Fibroblast of skin of left quadriceps (primary cell): ENCODE measurements at regions not wholly inside any gene's neighbourhood (a gene's known extent, or its start where the extent isn't known, plus 50 kb on each side); places are given as distances from the start of the nearest gene placed in this dataset.
"Not testable (repeated sequence)": the region's sequence is repeated elsewhere in the genome, so short reads cannot be mapped to it uniquely, and the experiment has no call there.

Experiments used
- DNase-seq, 2 experiments: peaks; one replicate each; pipeline ENCODE4 v3.0.0-alpha.2; 2013; ENCODE audit warnings: low read depth in 2 of 2

DNA sequence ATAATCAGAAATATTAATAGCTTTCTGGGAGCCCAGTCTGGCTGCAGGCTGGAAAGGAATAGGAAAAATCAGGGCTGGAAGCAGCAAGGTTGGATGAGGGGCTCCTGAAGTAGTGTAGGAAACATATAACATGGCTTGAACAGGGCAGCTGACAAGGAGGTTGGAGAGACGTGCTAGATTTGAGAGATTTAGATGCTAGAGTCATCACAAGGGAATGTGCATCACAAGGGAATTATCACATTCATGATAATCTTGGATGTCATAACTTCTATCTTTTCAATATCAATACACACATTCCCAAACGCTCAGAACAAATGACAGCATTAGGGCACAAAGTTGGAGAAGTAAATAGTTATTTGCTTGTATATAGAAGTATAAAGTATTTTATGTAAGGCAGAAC, 120.9 kb upstream of the EGFR start:
- DNase-seq = no peak

DNA sequence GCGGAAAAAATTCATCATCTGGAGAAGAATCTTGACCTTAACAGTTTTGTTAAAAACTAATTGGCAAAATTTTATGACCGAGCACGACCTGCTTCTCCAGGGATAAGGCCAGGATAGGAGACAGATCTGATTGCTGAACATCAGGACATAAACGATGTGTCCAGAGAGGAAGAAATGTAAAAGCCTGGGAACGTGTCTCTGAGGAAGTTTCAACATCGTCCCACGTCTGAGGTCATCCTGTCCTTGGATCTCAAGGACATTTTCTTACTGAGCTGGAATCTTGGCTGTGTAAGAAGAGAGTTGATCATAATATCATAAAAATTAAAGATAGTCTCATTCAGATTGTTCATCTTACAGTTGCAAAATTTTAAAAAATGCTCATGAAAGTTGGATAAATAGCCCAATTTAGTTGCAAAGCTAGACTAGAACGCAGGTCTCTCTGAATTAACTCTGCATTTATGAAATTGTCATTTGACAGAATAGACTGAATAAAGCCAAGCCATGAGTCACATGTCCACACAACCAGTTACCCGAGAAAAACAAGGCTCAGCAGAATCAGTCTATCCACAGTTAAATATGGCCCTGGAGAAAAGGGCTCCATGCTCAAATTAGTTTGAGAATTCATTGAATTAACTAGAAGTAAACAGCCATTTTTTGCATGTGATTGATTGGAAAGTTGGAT, 120.0 kb upstream of the EGFR start:
- DNase-seq = no peak

DNA sequence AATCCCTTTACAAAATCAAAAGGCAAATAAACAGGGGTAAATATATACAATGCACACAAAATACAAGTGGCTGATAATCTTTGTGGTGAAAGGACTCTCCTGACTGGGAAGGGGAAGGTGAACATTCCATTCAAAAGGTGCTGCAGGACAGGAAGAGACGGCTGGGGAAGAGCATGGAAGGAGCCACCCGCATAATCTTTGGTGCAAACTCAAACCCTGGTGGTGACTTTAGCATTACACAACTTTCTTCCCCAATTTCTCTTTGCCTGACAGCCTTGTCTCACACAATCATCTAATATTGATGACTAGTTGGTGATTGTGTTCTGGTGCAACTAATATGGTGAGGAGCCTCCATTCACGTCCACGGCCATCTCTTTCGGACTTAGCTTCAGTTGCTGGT, 117.0 kb upstream of the EGFR start:
- no peak for DNase-seq

DNA sequence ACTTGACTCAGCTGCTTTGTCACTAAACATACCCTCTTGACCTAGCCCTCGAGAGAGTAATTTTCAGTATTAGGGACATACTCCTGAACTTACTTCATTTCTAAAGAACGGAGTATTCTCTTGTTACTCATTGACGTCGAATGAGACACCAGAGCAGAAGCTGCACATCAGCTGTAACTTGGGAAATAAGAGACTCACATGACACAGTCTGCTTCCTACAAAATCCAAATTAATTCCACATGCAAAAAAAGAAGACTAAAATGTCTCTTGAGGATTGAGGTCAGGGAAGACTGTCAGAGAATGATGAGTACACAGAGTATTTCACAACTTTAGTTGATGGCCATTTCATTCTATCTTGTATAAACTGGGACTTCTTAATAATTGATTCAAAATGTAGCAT, 114.7 kb upstream of the EGFR start:
- DNase-seq = peak; percentile 98 to 99

DNA sequence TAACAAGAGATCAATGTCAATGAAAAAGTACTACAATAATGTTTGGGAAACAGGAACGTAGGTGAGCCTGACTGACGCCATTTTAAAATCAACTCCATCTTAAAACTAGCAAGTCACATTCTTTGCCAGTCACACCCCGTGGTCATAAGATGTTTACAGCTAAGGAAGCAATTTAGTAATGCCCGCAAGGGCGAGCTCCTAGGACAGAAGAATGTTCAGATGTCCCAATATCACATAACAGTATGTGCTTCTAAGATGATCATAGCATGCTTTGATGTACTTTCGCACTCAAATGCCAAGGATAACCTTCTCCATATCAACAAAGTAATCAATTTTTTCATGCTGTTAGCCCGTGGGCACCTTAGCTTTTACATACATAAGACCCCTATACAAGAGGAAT, 113.8 kb upstream of the EGFR start:
- no peak for DNase-seq

DNA sequence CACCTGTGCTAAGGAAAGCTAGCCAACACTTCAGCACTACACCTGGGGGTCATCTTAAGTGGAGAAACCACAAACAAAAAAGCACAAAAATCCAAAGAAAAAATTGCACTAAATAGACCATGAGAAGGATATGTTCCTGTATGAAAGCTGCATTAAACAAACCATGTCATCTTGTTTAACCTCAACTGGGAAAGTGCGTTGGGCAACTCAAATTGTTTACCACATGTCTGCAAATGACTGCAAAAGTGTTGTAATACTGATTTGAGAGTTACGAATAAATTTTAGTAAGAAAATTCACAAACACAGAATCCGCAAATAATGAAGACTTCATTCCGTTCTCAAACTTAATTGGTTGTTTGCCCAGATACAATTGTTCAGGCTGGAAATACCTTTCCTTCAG, 111.9 kb upstream of the EGFR start:
- DNase-seq = no peak

DNA sequence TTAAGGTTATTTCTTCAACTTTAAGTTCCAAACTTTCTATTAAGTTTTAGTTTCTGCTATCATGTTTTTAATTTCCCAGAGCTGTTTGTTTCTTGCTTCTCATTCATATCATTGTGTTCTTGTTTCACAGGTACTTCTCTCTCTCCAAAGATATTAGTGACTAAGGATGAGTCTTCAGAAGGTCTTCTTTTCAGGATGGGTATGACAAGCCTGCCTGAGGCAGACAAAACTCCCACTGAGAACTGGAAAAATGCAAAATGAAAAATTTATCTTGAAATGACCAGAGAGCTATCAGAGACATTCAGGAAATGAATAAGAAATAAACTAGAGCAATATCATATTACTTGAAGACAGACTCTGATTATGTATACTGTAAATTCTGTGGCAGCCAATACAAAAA, 110.8 kb upstream of the EGFR start:
- DNase-seq = no peak

DNA sequence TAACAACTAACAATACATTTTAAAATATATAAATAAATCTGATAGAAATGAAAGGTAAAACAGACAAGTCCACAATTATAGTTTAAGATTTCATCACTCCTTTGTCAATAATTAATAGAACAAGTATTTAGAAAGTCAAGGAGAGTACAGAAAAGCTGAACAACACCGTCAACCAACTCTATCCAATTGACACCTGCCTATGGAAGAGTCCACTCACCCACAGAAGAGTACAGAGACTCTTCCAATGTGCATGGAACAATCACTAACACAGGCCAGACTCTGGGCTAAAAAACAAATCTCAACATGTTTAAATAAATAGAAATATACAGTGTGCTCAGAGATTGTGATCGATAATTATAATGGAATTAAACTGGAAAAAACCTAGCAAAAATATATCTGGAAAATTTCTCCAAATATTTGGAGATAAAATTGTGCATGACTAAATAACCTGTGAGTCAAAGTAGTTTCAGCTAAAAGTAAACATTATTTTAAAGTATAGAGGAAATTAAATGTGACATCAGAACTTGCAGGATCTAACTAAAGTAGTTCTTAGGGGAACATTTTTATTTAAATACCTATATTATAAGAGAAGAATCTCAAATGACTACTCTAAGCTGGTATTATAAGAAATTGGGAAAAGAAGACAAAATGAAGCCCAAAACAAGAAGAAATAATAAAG, 109.9 kb upstream of the EGFR start:
- no peak for DNase-seq

DNA sequence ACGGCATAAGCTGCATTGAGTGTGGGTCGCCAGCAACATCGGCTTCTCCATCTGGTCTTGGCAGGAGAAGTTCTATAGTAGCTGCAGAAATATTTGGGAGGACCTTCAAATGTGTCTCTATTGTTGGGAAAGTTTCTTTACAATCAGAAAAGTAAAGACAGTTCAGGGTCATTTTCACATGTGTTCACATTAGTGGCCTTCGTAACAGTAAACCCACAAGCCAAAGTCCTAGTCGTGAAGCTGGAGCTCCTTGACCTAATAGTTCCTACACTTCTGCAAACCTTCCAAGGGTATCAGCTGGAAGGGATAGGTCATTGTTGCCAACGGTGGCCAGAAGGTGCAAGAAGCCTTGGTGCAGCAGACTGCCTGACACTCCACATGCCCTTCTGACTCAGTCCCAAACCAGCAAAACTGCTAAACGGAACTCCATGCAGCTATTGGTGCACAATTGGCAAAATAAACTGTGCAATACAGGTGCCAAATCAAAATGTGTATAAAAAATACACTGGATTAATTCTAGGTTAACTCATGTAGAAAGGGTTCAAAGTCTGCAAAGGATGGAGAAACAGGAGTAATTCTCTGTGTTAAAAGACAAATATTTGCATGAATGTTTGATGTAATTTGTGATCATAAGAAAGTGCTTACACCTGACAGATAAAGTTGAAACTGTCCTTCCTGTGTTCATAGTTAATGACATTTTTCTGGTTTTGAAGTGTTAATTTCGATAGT, 102.8 kb upstream of the EGFR start:
- no peak for DNase-seq

DNA sequence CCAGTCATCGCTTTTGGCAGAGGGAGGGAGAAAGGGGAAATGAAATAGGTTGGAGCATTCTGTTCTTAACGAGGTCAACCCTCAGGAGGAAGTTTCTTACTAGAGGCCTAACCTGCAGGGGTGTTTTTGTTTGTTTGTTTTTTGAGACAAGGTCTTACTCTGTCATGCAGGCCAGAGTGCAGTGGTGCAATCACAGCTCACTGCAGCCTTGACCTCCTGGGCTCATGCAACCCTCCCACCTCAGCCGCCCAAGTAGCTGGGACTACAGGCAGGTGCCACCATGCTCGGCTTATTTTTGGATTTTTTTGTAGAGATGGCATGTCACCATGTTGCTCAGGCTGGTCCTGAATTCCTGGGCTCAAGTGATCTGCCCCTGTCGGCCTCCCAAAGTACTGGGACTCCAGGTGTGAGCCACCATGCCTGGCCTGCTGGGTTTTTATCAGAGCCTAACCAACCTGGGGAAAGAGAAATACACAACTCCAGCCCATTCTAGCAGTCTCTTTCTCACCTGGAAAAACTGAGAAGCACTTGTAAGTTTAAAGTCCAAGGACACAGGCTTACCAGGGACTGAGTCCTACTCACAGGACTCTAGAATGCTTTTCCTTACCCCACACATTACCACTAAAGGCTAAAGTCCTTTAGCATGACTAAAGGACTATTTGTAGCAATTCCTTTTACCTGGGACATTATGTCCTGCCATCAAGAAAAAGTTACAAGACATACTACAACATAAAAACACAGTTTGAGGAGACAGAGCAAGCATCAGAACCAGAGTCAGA, 101.0 kb upstream of the EGFR start:
- no peak for DNase-seq

DNA sequence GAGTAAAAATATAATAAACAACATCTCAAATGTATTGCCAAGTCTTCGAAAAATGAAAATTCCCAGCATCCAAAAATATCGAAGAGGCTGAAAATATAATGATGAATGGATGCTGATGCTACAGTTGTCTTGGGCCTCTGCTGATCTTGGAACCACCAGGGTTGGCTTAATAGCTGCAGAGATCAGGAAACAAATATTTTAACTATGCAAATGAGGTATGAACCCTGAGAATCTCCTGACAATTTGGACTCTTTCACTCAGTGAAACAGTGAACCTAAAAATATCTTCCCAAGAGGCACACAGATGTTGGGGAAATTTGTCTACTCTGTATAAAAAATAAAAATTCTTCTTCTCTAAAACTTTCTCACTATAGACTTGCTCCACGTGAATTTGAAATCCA, 97.7 kb upstream of the EGFR start:
- DNase-seq = no peak

DNA sequence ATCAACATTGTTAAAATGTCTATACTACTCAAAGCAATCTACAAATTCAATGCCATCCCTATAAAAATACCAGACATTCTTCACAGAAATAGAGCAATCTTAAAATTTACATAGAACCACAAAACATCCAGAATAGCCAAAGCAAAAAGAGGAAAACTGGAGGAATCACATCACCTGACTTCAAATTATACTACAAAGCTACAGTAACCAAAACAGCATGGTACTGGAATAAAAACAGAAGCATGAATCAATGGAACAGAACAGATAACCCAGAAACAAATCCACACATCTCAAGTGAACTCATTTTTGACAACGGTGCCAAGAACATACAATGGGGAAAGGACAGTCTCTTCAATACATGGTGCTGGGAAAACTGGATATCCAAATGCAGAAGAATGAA, 87.3 kb upstream of the EGFR start:
- DNase-seq = no peak

DNA sequence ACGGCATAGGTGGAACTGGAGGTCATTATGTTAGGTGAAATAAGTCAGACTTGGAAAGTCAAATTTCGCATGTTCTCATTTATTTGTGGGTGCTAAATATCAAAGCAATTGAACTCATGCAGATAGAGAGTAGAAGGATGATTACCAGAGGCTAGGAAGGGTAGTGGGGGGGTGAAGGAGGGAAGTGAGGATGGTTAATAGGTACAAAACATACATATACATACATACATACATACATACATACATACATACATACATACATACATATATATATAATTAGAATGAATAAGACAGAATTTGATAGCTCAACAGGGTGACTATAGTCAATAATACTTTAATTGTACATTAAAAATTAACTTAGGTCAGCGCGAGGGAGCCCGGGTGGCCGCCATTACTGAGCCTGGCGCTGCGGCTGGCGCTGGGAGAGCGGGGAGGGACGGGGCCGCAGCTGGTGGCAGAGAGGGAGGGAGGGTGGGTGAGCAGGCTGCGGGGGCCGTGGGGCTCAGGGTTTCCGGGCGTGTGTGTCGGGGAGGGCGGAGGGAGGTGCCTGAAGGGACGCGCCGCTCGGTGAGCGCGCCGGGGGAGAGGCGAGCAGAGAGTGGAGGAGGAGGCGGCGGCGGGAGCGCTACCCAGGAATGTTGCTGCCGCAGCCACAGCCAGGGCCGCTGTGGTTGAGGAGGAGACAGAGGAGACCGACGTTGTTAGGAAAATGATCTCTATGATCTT, 85.8 kb upstream of the EGFR start:
- peak; percentile 36 to 40 for DNase-seq

DNA sequence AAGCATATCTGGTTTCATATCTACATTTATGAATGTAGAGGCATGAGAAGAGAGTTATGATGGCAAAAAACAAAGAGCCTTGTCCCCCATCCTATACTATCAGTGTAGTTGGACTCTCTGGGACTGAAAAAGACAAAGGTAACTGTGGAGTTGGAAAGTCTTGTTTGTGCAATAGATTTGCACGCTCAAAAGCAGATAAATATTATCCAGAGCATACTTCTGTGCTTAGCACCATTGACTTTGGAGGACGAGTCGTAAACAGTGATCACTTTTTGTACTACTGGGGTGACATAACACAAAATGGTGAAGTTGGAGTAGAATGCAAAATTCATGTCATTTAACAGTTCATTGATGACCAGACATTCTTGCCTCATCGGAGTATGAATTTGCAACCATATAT, 85.2 kb upstream of the EGFR start:
- DNase-seq = no peak

DNA sequence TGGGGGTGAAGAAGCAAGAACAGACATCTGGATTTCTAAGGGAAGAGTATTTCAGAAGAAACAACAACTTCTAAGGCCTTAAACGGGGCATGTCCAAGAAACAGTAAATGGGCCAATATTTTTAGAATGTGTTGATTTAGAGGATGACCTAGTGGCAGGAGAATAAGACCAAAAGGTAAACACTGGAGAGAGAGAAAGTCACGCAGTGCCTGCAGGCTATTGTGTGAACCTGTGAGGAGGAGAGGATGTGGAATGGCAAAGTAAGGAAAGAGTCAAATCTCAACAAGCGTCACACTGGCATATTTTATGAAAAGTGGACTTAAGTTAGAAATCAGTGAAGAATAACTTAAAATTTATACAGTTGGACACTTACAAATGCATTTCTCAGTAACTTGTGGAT, 78.1 kb upstream of the EGFR start:
- DNase-seq = no peak

DNA sequence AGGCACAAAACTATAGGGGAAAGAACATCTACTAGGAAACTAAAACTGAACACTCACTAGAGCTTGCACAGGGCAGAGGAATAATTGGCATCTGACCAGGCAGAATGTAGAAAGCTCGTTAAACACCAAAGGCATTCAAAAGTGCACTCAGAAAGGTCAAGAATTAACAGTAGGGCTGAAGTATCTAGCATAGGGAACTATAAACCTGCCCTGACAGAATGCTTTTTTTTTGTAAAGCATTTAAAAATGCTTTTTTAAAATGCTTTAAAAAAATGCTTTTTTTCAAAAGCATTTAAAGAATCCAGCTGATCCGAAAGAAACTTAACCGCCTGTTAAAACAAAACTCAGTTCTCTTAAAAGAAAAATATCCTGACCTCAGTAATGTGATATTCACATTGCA, 74.6 kb upstream of the EGFR start:
- DNase-seq = no peak

DNA sequence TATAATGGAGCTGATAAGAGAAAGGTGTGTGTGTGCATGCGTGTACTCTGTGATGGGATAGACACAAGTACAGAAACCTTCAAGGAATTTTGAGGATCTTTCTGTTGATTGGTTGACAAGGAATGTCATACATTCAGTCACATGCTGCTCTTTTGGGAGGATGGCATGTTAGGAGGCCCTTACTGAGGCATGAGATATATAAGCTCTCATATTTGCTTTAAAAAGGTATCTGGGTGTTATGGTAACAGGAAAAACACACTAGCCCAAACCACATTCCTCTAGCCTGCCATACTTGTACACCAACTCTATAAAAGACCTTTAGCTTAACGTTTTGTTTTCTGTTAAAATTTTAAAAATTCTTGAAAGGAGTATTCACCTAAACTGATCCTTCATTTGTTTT, 72.5 kb upstream of the EGFR start:
- DNase-seq = no peak

DNA sequence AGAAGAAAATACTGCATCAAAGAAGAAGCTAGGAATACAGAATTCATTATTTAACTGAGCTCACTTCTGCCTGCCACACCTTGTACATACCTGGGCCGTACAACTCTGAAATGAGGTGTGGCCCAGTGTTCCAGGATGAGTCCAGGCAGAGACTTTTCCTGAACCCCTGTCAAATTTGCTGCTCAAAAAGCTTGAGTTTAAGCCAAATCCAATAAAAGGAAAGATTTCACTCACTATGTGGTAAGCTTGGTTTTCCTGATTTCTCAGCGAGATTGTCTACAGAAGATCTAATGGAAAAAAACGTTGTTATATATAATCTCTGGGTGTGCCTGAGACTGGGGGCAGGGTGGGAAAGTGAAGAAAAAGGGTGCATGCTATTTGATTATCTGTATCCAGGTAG, 72.1 kb upstream of the EGFR start:
- no peak for DNase-seq

DNA sequence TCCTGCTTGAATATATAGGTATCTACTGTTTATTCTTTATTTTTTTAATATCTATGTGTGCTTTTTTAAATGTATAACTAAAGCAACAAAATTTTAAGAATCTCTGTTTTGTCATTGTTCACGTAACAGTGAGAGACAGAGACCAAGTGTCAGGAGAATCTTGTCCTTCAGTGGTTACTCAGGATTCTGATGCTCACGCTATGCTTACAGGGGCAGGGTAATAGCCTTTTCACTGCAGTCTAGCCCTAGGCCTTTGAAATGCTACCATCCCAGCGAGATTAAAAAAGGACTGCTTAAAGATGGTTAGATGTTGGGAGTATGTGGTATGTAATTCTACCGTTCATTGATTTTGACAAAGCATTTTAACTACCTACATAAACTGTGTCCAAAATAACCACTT, 71.6 kb upstream of the EGFR start:
- DNase-seq = no peak

DNA sequence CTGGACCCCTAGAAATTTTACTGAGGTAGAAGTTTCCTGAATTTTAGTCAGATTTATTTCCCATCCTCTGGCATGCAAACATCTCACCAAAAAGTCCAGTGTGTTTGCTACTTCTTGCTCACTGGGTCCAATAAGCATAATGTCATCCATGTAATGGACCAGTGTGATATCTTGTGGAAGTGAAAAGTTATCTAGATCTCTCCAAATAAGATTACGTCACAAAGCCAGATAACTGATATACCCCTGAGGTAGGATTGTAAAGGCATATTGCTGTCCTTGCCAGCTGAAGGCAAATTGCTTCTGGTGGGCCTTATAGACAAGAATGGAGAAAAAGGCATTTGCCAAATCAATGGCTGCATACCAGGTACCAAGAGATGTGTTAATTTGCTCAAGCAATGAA, 69.3 kb upstream of the EGFR start:
- DNase-seq = not testable (repeated sequence)

DNA sequence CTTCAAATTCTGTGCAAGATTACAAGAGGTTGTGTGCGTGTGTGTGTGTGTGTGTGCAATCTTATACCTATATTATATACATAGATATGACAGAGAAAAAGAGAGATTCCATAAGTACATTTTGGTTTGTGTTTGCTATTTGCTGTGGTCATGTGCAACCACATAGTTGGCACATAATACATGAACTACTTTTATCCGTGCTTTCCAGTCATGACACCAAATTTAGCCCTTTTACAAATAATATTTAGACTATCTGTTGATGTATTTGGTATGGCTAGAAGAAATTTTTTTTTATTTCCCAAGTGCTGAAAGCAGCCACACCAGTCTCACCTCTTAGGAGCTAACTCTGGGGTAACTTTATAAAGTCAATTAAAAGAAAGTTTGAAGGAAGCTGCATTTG, 63.5 kb upstream of the EGFR start:
- no peak for DNase-seq
